IMR-90 (cell line): ENCODE measurements at regions not wholly inside any gene's neighbourhood (a gene's known extent, or its start where the extent isn't known, plus 50 kb on each side); places are given as distances from the start of the nearest gene placed in this dataset.

ENCODE experiments used
- ATAC-seq: fragments of 200-7000 bp; cut with Tn5 transposase; 2 replicates; pipeline ENCODE4 v1.9.1; 2020; ENCODE audit warnings: low read depth, mild to moderate bottlenecking, moderate library complexity
- BruUV-seq: library from RNA; stranded (reverse); fragments of 400-500 nt; replicated peaks from 2 replicates; lab custom pipeline; 2021; lab: Mats Ljungman, UMichigan
- CTCF ChIA-PET: fragments of 300-600 bp; formaldehyde crosslinking; extraction: SDS; loops from one replicate; lab custom pipeline; 2021; ENCODE audit warnings: antibody characterized with exemption; lab: Yijun Ruan, JAX
- POLR2A ChIA-PET: fragments of 300-600 bp; sonication (Branson Sonifier 250); formaldehyde crosslinking; loops from one replicate; lab custom pipeline; 2022; ENCODE audit warnings: antibody characterized with exemption; ENCODE audit not compliant: unreplicated experiment; lab: Charles Lee
- DNase-seq: peaks from one replicate; pipeline ENCODE4 v3.0.0; 2013
- H2AFZ ChIP-seq: replicated peaks from 2 replicates; pipeline ENCODE3; 2013; ENCODE audit warnings: low read length, mild to moderate bottlenecking; ENCODE audit not compliant: poor library complexity
- H2AK5ac ChIP-seq: 2 replicates; pipeline ENCODE4 v1.6.1; 2013; ENCODE audit warnings: low read depth, low read length, inconsistent platforms
- H2AK9ac ChIP-seq: replicated peaks from 2 replicates; pipeline ENCODE3; 2013; ENCODE audit warnings: mild to moderate bottlenecking, low read depth, low read length, moderate library complexity; ENCODE audit not compliant: poor library complexity
- H2BK120ac ChIP-seq: 2 replicates; pipeline ENCODE4 v1.6.1; 2013; ENCODE audit warnings: low read depth, low read length, inconsistent platforms
- H2BK15ac ChIP-seq: 3 replicates; pipeline ENCODE4 v1.6.1; 2013; ENCODE audit warnings: low read depth, low read length, inconsistent platforms
- H2BK20ac ChIP-seq: 2 replicates; pipeline ENCODE4 v1.6.1; 2013; ENCODE audit warnings: low read depth, mild to moderate bottlenecking, inconsistent platforms, low read length, moderate library complexity
- H2BK5ac ChIP-seq: 2 replicates; pipeline ENCODE4 v1.6.1; 2013; ENCODE audit warnings: mild to moderate bottlenecking, low read depth, low read length, inconsistent platforms; ENCODE audit not compliant: poor library complexity, severe bottlenecking
- H3K14ac ChIP-seq: replicated peaks from 2 replicates; pipeline ENCODE4 v1.6.1; 2013; ENCODE audit warnings: low read depth, low read length, inconsistent platforms
- H3K18ac ChIP-seq: 2 replicates; pipeline ENCODE4 v1.6.1; 2013; ENCODE audit warnings: low read depth, low read length, control low read depth
- H3K23ac ChIP-seq: 2 replicates; pipeline ENCODE4 v1.6.1; 2013; ENCODE audit warnings: low read depth, low read length, inconsistent platforms
- H3K27ac ChIP-seq: 2 replicates; pipeline ENCODE4 v1.5.1; 2013; ENCODE audit warnings: mild to moderate bottlenecking, control low read depth, low read length; ENCODE audit not compliant: insufficient read depth
- H3K27me3 ChIP-seq: 2 replicates; pipeline ENCODE4 v1.6.1; 2013; ENCODE audit warnings: low read length; ENCODE audit not compliant: control insufficient read depth, insufficient read depth
- H3K36me3 ChIP-seq: 2 replicates; pipeline ENCODE4 v1.6.1; 2013; ENCODE audit warnings: low read length, mixed read lengths; ENCODE audit not compliant: control insufficient read depth, insufficient read depth
- H3K4ac ChIP-seq: 2 replicates; pipeline ENCODE4 v1.6.1; 2013; ENCODE audit warnings: low read depth, low read length, inconsistent platforms
- H3K4me1 ChIP-seq: 2 replicates; pipeline ENCODE4 v1.6.1; 2013; ENCODE audit warnings: low read length, mixed read lengths; ENCODE audit not compliant: control insufficient read depth, insufficient read depth
- H3K4me2 ChIP-seq: 2 replicates; pipeline ENCODE4 v1.6.1; 2013; ENCODE audit warnings: low read depth, mild to moderate bottlenecking, control low read depth, low read length, moderate library complexity
- H3K4me3 ChIP-seq: 2 replicates; pipeline ENCODE4 v1.5.1; 2013; ENCODE audit warnings: low read depth, mild to moderate bottlenecking, control low read depth, low read length, moderate library complexity; ENCODE audit not compliant: insufficient read depth
- H3K56ac ChIP-seq: 2 replicates; pipeline ENCODE4 v1.6.1; 2013; ENCODE audit warnings: low read length, inconsistent platforms; ENCODE audit not compliant: insufficient read depth; ENCODE audit errors: extremely low read depth
- H3K79me1 ChIP-seq, 2 experiments: 2 replicates each; pipeline ENCODE4 v1.6.1; 2013; ENCODE audit warnings: low read length in 2 of 2, inconsistent platforms in 1 of 2, low read depth in 1 of 2
- H3K9ac ChIP-seq: 2 replicates; pipeline ENCODE4 v1.6.1; 2013; ENCODE audit warnings: low read depth, low read length, control low read depth
- H3K9me1 ChIP-seq: 2 replicates; pipeline ENCODE4 v1.6.1; 2013; ENCODE audit warnings: low read length, inconsistent platforms; ENCODE audit not compliant: insufficient read depth
- H3K9me3 ChIP-seq: 2 replicates; pipeline ENCODE4 v1.6.1; 2013; ENCODE audit warnings: low read length; ENCODE audit not compliant: control insufficient read depth, insufficient read depth
- H4K20me1 ChIP-seq: 2 replicates; pipeline ENCODE4 v1.6.1; 2013; ENCODE audit warnings: low read length, inconsistent platforms; ENCODE audit not compliant: insufficient read depth
- H4K5ac ChIP-seq: 2 replicates; pipeline ENCODE4 v1.6.1; 2013; ENCODE audit warnings: mild to moderate bottlenecking, low read depth, low read length, control low read depth
- H4K8ac ChIP-seq, 2 experiments: 2 replicates each; pipeline ENCODE4 v1.6.1; 2013; ENCODE audit warnings: low read depth in 2 of 2, low read length in 2 of 2, control low read depth in 1 of 2, inconsistent platforms in 1 of 2
- H4K91ac ChIP-seq: 2 replicates; pipeline ENCODE4 v1.6.1; 2013; ENCODE audit warnings: low read depth, low read length, inconsistent platforms; ENCODE audit not compliant: insufficient read depth
- ELK1 ChIP-seq: fragments of 150-350 bp; IDR thresholded peaks from 2 replicates; pipeline ENCODE4 v1.6.1; 2016; ENCODE audit warnings: low read depth, mild to moderate bottlenecking, low read length, moderate library complexity, borderline replicate concordance
- FOS ChIP-seq: fragments of 150-350 bp; IDR thresholded peaks from 2 replicates; pipeline ENCODE4 v1.6.1; 2016; ENCODE audit warnings: low read depth, low read length
- MAZ ChIP-seq: IDR thresholded peaks from 2 replicates; pipeline ENCODE4 v1.6.1; 2012; ENCODE audit warnings: low read depth, mild to moderate bottlenecking, low read length, improper control_type of control experiment, moderate library complexity, borderline replicate concordance
- RFX5 ChIP-seq: IDR thresholded peaks from 2 replicates; pipeline ENCODE4 v1.8.0; 2012; ENCODE audit warnings: low read depth, mild to moderate bottlenecking, low read length, moderate library complexity
- SMC3 ChIP-seq: fragments of 150-350 bp; IDR thresholded peaks from 2 replicates; pipeline ENCODE4 v1.6.1; 2016; ENCODE audit warnings: low read depth, mild to moderate bottlenecking, antibody characterized with exemption, low read length, moderate library complexity
- USF2 ChIP-seq: fragments of 150-350 bp; IDR thresholded peaks from 2 replicates; pipeline ENCODE4 v1.6.1; 2017; ENCODE audit warnings: mild to moderate bottlenecking, antibody characterized with exemption, low read length, low read depth
- WGBS, 2 experiments: methylation state at CpG; one replicate each; pipeline versions ENCODE4 v1.1.5 to v1.1.7; 2013; ENCODE audit warnings: missing lambda C conversion rate in 2 of 2; ENCODE audit not compliant: insufficient read length in 1 of 2; ENCODE audit errors: extremely low coverage in 2 of 2; 5-methylcytosine and 5-hydroxymethylcytosine counted together
- dilution Hi-C: fragments of 300-500 bp; cut with HindIII; formaldehyde crosslinking; loops from one replicate; pipeline ENCODE4 v1.14.3; 2018; ENCODE audit warnings: low sequenced_read_pairs; ENCODE audit not compliant: unreplicated experiment
- in situ Hi-C: fragments of 300-500 bp; cut with MboI; formaldehyde crosslinking; loops from 3 replicates; pipeline ENCODE4 v1.14.3; 2019; ENCODE audit warnings: low sequenced_read_pairs, inconsistent platforms, mixed read lengths
- intact Hi-C: fragments of 100-400 bp; cut with micrococcal nuclease; formaldehyde crosslinking; loops from 2 replicates; pipeline ENCODE4 v1.10.0; 2022

- no peaks in the 10 kb centered on the region for H3K27me3 ChIP-seq
- H3K18ac ChIP-seq: no peak overlapping the region
- no peak overlapping the region for H2BK15ac ChIP-seq
- no peaks in the 10 kb centered on the region for H3K36me3 ChIP-seq
- no peak overlapping the region for H4K5ac ChIP-seq
- CTCF ChIA-PET: no interaction called here
- H3K79me1 ChIP-seq: no peaks in the 10 kb centered on the region
- no peak overlapping the region for H2BK5ac ChIP-seq
- H2BK20ac ChIP-seq: no peak overlapping the region
- H3K9ac ChIP-seq: no peak overlapping the region
- no peak overlapping the region for H3K4me2 ChIP-seq
- H4K91ac ChIP-seq: no peak overlapping the region
- no CpG with 5 or more reads among the region's 1 CpG for WGBS, 2 experiments
- TF ChIP-seq USF2 (no peak), FOS (no peak), MAZ (no peak), ELK1 (no peak), SMC3 (no peak), RFX5 (no peak)
- DNase-seq: no peak
- dilution Hi-C loops: no loop called here
- no peak overlapping the region for H3K23ac ChIP-seq
- no peaks in the 10 kb centered on the region for H4K20me1 ChIP-seq
- intact Hi-C loops: no loop called here
- H2AK9ac ChIP-seq: no peak overlapping the region
- H3K27ac ChIP-seq: no peak overlapping the region
- H3K9me3 ChIP-seq: no peaks in the 10 kb centered on the region
- no peak overlapping the region for H2BK120ac ChIP-seq
- H3K4me1 ChIP-seq: no peaks in the 10 kb centered on the region
- H3K4ac ChIP-seq: no peak overlapping the region
- ATAC-seq: no peak
- H2AFZ ChIP-seq: no peak overlapping the region
- POLR2A ChIA-PET: no interaction called here
- no peak overlapping the region for H4K8ac ChIP-seq
- H3K4me3 ChIP-seq: no peak overlapping the region
- BruUV-seq: no TSS peak
- H3K9me1 ChIP-seq: no peaks in the 10 kb centered on the region
- in situ Hi-C loops: no loop called here
- no peak overlapping the region for H3K56ac ChIP-seq
- H2AK5ac ChIP-seq: no peak overlapping the region
- H3K14ac ChIP-seq: no peak overlapping the region
These were observed 210.8 kb upstream of the CTNNB1 start for GRCh38 chr3:40988468-40988867.
